ENCODE measurements at regions not wholly inside any gene's neighbourhood (a gene's known extent, or its start where the extent isn't known, plus 50 kb on each side); places are given as distances from the start of the nearest gene placed in this dataset.

DNA sequence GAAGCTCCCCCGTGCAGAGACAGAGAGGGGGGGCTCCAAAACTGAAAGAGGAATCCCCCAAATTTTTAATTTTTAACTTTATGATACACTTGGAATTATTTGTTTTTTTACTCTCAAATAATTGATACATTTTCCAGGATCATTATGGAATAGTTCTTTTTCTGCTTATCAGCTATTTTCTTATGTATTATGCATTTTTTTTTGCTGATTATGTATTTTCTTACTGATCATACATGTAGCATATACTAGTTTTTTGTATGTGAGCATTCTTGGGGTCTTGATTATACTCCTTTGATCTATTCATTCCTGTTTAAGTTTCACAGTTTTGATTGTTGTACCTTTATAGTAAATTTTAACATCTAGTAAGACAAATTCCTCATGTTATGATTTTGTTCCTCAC, 55.5 kb upstream of the LDHB start:
- intact Hi-C loops (cut with DNase I): loop anchor here (5.0 kb wide), 1 partner anchor 59 kb away; the partner anchor contains the start of gene KCNJ8
- DNase-seq (ENCODE audit: low spot score): no peak

DNA sequence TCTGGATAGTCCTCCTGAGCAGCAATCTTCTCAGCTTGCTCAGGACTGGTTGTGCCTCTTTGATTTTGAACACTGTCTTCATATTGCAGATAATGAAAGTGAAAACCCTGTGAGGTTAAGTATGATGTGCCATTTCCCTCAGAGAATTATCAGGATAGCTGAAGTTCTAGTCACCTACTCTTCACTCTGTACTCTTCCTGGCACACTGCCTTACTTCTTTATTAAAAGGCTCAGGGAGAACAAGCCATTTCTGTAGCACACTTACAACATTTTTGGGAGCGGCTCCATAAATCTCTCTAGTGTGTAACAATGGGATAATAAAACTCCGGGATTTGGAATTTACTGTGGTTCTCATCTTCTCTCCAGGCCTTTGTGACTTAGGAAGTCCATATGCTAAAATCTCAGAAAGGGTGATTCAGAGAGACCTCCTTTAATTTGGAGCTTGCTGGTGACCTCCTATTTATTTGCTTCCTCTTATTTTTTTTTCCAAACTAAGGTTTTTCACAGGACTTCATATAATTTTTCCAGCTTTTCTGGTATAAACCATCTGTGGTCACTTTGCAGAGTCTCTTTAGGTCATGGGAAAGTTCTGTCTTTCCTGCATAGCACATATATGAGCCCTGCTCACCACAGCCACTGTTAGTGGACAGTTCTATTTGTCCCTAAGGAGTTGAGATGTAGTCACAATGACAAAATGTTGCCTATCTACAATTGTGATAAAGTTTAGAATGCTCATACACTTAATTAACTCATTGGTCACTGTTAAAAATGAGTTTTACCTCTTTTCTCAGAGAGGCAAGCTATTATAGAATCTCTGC, 53.5 kb upstream of the LDHB start:
- DNase-seq (ENCODE audit: low spot score): no peak
- intact Hi-C loops (cut with DNase I): loop anchor here (5.0 kb wide), 1 partner anchor 61 kb away; the partner anchor contains the start of gene KCNJ8

Data from cardiac septum (tissue), 1 donor.